ENCODE measurements at regions not wholly inside any gene's neighbourhood (a gene's known extent, or its start where the extent isn't known, plus 50 kb on each side); places are given as distances from the start of the nearest gene placed in this dataset.

DNA sequence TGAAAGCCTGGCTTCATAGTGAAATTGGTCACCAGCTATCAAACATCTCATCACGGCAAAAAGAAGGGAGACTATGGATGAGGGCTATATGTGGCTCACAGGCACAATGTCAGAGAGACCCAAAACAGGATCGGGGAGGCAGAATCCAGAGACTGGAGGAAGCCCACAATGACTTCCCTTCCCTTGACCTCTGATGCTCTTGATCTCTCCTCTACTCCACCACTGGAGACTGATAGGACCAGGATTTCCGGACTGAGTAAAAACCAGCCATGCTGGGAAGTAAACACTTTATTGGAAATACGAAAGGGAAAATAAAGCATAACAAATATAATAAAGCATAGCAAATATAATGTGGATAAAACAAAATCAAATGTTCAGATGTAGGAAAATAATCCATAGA lies 597.3 kb downstream of the UTRN start:
- Histone ChIP-seq H3K36me3 (ENCODE audit: control insufficient read depth, insufficient read depth, low read length) (no peaks in the 10 kb centered on the region), H3K9me3 (ENCODE audit: control insufficient read depth, insufficient read depth, low read depth, low read length) (no peaks in the 10 kb centered on the region), H3K27me3 (ENCODE audit: control insufficient read depth, insufficient read depth, low read length) (no peaks in the 10 kb centered on the region), H3K4me1 (ENCODE audit: control insufficient read depth, insufficient read depth, low read length) (peaks cover 3% of the 10 kb centered on the region; the same call in 1 of the 2 replicates), H3K4me3 (ENCODE audit: low read depth in 2 of 2, low read length in 2 of 2) (no peak overlapping the region), H3K27ac (ENCODE audit: low read length) (no peak overlapping the region)
- no peak for DNase-seq (ENCODE audit: low read depth, low spot score)
- no TSS peak for BruUV-seq (replicated peaks)
- in situ Hi-C loops (cut with HindIII; ENCODE audit: low pct_unique_long_range_greater_than_20kb, low sequenced_read_pairs) (no loop called here), intact Hi-C loops (cut with micrococcal nuclease; ENCODE audit: unreplicated experiment) (no loop called here)
- ChIA-PET POLR2A (no interaction called here), CTCF (no interaction called here)
- no peak for ATAC-seq
- TF ChIP-seq SIN3A (IDR thresholded peaks at IDR 0.05; ENCODE audit: borderline replicate concordance, insufficient read depth, low read depth, low read length) (no peak), TCF7L2 (IDR thresholded peaks at IDR 0.05; ENCODE audit: low read depth, low read length) (no peak), POLR2AphosphoS5 (IDR thresholded peaks at IDR 0.05; ENCODE audit: low read depth, low read length) (no peak), CTCF (IDR thresholded peaks at IDR 0.05) (no peak)
- TF ChIP-seq, protein P1, sequence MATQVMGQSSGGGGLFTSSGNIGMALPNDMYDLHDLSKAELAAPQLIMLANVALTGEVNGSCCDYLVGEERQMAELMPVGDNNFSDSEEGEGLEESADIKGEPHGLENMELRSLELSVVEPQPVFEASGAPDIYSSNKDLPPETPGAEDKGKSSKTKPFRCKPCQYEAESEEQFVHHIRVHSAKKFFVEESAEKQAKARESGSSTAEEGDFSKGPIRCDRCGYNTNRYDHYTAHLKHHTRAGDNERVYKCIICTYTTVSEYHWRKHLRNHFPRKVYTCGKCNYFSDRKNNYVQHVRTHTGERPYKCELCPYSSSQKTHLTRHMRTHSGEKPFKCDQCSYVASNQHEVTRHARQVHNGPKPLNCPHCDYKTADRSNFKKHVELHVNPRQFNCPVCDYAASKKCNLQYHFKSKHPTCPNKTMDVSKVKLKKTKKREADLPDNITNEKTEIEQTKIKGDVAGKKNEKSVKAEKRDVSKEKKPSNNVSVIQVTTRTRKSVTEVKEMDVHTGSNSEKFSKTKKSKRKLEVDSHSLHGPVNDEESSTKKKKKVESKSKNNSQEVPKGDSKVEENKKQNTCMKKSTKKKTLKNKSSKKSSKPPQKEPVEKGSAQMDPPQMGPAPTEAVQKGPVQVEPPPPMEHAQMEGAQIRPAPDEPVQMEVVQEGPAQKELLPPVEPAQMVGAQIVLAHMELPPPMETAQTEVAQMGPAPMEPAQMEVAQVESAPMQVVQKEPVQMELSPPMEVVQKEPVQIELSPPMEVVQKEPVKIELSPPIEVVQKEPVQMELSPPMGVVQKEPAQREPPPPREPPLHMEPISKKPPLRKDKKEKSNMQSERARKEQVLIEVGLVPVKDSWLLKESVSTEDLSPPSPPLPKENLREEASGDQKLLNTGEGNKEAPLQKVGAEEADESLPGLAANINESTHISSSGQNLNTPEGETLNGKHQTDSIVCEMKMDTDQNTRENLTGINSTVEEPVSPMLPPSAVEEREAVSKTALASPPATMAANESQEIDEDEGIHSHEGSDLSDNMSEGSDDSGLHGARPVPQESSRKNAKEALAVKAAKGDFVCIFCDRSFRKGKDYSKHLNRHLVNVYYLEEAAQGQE (IDR thresholded peaks at IDR 0.05; ENCODE audit: insufficient read depth in 1 of 2, low read depth in 2 of 2, low read length in 1 of 2) = no peak

GRCh38 chr6:144883915-144884314 lies 598.8 kb downstream of the UTRN start:
- in situ Hi-C loops (cut with HindIII; ENCODE audit: low pct_unique_long_range_greater_than_20kb, low sequenced_read_pairs) = no loop called here
- Histone ChIP-seq H3K4me3 (ENCODE audit: low read depth in 2 of 2, low read length in 2 of 2) (no peak overlapping the region), H3K27me3 (ENCODE audit: control insufficient read depth, insufficient read depth, low read length) (no peaks in the 10 kb centered on the region), H3K9me3 (ENCODE audit: control insufficient read depth, insufficient read depth, low read depth, low read length) (no peaks in the 10 kb centered on the region), H3K4me1 (ENCODE audit: control insufficient read depth, insufficient read depth, low read length) (peaks cover 3% of the 10 kb centered on the region; the same call in 1 of the 2 replicates), H3K36me3 (ENCODE audit: control insufficient read depth, insufficient read depth, low read length) (no peaks in the 10 kb centered on the region), H3K27ac (ENCODE audit: low read length) (no peak overlapping the region)
- ChIA-PET CTCF (no interaction called here), POLR2A (no interaction called here)
- TF ChIP-seq SIN3A (IDR thresholded peaks at IDR 0.05; ENCODE audit: borderline replicate concordance, insufficient read depth, low read depth, low read length) (no peak), TCF7L2 (IDR thresholded peaks at IDR 0.05; ENCODE audit: low read depth, low read length) (no peak), CTCF (IDR thresholded peaks at IDR 0.05) (no peak), POLR2AphosphoS5 (IDR thresholded peaks at IDR 0.05; ENCODE audit: low read depth, low read length) (no peak)
- ATAC-seq (no peak), DNase-seq (ENCODE audit: low read depth, low spot score) (no peak)
- intact Hi-C loops (cut with micrococcal nuclease; ENCODE audit: unreplicated experiment) = no loop called here
- BruUV-seq (replicated peaks) = no TSS peak
